Muscle layer of duodenum (tissue), 2 donors: ENCODE measurements at regions not wholly inside any gene's neighbourhood (a gene's known extent, or its start where the extent isn't known, plus 50 kb on each side); places are given as distances from the start of the nearest gene placed in this dataset.

ENCODE experiments used
- H3K27ac ChIP-seq: one replicate; pipeline ENCODE4 v1.7.0; 2013; ENCODE audit warnings: mild to moderate bottlenecking, low read length
- H3K27me3 ChIP-seq: one replicate; pipeline ENCODE4 v1.7.0; 2013; ENCODE audit warnings: low read depth, mild to moderate bottlenecking, control low read depth, low read length
- H3K36me3 ChIP-seq, 2 donors: one replicate each; pipeline ENCODE4 v1.7.0; 2013; ENCODE audit warnings: low read length in 2 of 2, control low read depth in 1 of 2, mild to moderate bottlenecking in 1 of 2; ENCODE audit not compliant: insufficient read depth in 2 of 2, control insufficient read depth in 1 of 2
- H3K4me1 ChIP-seq, 2 donors: one replicate each; pipeline ENCODE4 v1.7.0; 2013; ENCODE audit warnings: low read length in 2 of 2, mild to moderate bottlenecking in 2 of 2, control low read depth in 1 of 2, moderate library complexity in 1 of 2; ENCODE audit not compliant: insufficient read depth in 2 of 2, control insufficient read depth in 1 of 2
- H3K4me3 ChIP-seq, 2 donors: one replicate each; pipeline ENCODE4 v1.7.0; 2013; ENCODE audit warnings: low read length in 2 of 2, low read depth in 1 of 2, mild to moderate bottlenecking in 1 of 2
- H3K9me3 ChIP-seq, 2 donors: one replicate each; pipeline ENCODE4 v1.7.0; 2013; ENCODE audit warnings: low read length in 2 of 2, control low read depth in 1 of 2, mild to moderate bottlenecking in 1 of 2; ENCODE audit not compliant: control insufficient read depth in 1 of 2
- donor health status: healthy.

DNA sequence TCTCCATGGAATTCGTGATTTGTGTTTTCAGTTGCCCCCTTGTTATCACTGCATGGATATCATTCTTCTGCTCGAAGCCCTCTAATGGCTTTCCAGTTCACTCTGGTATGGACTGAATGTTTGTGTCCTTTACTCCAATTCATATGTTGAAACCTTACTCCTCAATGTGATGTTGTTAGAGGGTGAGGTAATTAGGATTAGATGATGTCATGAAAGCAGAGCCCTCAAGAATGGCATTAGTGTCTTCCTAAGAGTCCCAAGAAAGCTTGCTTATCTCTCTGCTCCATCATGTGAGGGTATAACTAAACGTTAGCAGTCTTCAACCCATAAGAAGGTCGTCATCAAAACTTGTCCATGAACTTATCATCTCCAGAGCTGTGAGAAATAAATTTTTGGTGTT is 1626.3 kb upstream of the MIR17HG start:
- Histone ChIP-seq H3K4me3 (no peak overlapping the region), H3K4me1 (no peaks in the 10 kb centered on the region), H3K36me3 (no peaks in the 10 kb centered on the region), H3K9me3 (no peaks in the 10 kb centered on the region), H3K27ac (no peak overlapping the region), H3K27me3 (no peaks in the 10 kb centered on the region)

- H3K4me3 ChIP-seq = no peak overlapping the region
- no peaks in the 10 kb centered on the region for H3K27me3 ChIP-seq
- no peak overlapping the region for H3K27ac ChIP-seq
- H3K36me3 ChIP-seq = no peaks in the 10 kb centered on the region
- H3K9me3 ChIP-seq = no peaks in the 10 kb centered on the region
- no peaks in the 10 kb centered on the region for H3K4me1 ChIP-seq
Observed at GRCh38 chr13:89726690-89727435, 1620.6 kb upstream of the MIR17HG start.

DNA sequence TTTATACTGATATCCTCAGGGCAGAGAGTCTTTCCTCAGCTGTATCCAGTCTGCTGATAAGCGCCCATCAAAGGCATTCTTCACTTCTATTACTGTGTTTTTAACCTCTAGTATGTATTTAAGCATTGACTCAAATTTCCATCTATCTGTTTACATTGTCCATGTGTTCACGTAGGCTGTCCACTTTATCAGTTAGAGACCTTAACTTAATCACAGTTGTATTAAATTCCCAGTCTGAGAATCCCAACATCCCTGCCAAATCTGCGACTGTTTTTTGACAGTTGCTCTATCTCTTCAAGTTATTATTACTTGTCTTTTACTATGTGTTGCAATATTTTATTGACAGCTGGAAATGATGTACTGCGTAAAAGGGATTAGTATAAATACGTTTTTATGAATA is 1613.7 kb upstream of the MIR17HG start:
- Histone ChIP-seq H3K27me3 (no peaks in the 10 kb centered on the region), H3K9me3 (no peaks in the 10 kb centered on the region), H3K4me3 (no peak overlapping the region), H3K27ac (no peak overlapping the region), H3K4me1 (no peaks in the 10 kb centered on the region), H3K36me3 (no peaks in the 10 kb centered on the region)

GRCh38 chr13:89737051-89737450 is 1610.4 kb upstream of the MIR17HG start:
- no peaks in the 10 kb centered on the region for H3K27me3 ChIP-seq
- no peak overlapping the region for H3K4me3 ChIP-seq
- H3K9me3 ChIP-seq = no peaks in the 10 kb centered on the region
- no peaks in the 10 kb centered on the region for H3K36me3 ChIP-seq
- H3K4me1 ChIP-seq = no peaks in the 10 kb centered on the region
- H3K27ac ChIP-seq = no peak overlapping the region

- no peaks in the 10 kb centered on the region for H3K4me1 ChIP-seq
- H3K4me3 ChIP-seq = no peak overlapping the region
- no peak overlapping the region for H3K27ac ChIP-seq
- no peaks in the 10 kb centered on the region for H3K9me3 ChIP-seq
- no peaks in the 10 kb centered on the region for H3K36me3 ChIP-seq
- H3K27me3 ChIP-seq = no peaks in the 10 kb centered on the region
Observed at GRCh38 chr13:89738072-89738471, 1609.4 kb upstream of the MIR17HG start.

DNA sequence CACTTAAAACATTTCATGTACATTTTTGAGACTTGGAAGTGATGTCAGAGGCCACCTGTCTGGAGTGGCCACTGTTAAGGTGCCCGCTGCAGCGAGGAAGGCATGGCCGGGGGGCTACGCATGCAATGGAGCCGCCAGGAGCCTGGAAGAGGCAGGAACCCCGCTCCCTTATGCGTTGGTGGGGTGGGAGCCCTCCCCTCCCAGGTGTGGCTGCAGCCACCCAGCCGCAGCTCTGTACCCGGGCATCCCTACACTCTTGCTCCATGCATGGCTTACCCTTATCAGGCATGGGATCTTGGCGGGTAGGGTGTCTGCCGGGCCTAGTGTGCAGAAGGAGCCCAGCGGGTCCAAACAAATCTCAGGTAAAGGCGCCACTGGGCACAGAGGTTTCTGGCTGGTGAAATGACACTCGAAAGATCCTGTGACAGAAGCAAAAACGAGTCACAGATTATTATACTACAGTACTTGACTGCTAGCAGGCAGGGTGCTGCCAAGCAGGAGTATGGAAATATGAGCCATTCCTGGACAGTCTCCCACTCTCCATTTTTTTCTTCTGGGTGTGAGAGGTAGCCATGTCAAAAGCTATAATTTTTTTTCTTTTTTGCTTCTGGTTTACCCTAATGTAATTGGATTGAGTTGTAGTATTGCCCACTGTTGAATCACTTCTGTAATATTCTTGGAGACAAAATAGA is 1606.3 kb upstream of the MIR17HG start:
- H3K36me3 ChIP-seq = no peaks in the 10 kb centered on the region
- H3K4me3 ChIP-seq = no peak overlapping the region
- no peaks in the 10 kb centered on the region for H3K4me1 ChIP-seq
- H3K27me3 ChIP-seq = no peaks in the 10 kb centered on the region
- H3K9me3 ChIP-seq = no peaks in the 10 kb centered on the region
- no peak overlapping the region for H3K27ac ChIP-seq

- Histone ChIP-seq H3K36me3 (no peaks in the 10 kb centered on the region), H3K27me3 (no peaks in the 10 kb centered on the region), H3K4me1 (no peaks in the 10 kb centered on the region), H3K27ac (no peak overlapping the region), H3K4me3 (no peak overlapping the region), H3K9me3 (no peaks in the 10 kb centered on the region)
Observed at GRCh38 chr13:89746554-89746953, 1600.9 kb upstream of the MIR17HG start.

- H3K4me1 ChIP-seq = no peaks in the 10 kb centered on the region
- H3K9me3 ChIP-seq = no peaks in the 10 kb centered on the region
- no peak overlapping the region for H3K4me3 ChIP-seq
- no peaks in the 10 kb centered on the region for H3K27me3 ChIP-seq
- no peaks in the 10 kb centered on the region for H3K36me3 ChIP-seq
- no peak overlapping the region for H3K27ac ChIP-seq
Observed at GRCh38 chr13:89748716-89749115, 1598.8 kb upstream of the MIR17HG start.

- Histone ChIP-seq H3K4me1 (no peaks in the 10 kb centered on the region), H3K27me3 (no peaks in the 10 kb centered on the region), H3K9me3 (no peaks in the 10 kb centered on the region), H3K36me3 (no peaks in the 10 kb centered on the region), H3K27ac (no peak overlapping the region), H3K4me3 (no peak overlapping the region)
Observed at GRCh38 chr13:89749888-89750287, 1597.6 kb upstream of the MIR17HG start.

- Histone ChIP-seq H3K4me3 (no peak overlapping the region), H3K4me1 (no peaks in the 10 kb centered on the region), H3K27ac (no peak overlapping the region), H3K9me3 (no peaks in the 10 kb centered on the region), H3K36me3 (no peaks in the 10 kb centered on the region), H3K27me3 (no peaks in the 10 kb centered on the region)
Observed at GRCh38 chr13:89750371-89750770, 1597.1 kb upstream of the MIR17HG start.

DNA sequence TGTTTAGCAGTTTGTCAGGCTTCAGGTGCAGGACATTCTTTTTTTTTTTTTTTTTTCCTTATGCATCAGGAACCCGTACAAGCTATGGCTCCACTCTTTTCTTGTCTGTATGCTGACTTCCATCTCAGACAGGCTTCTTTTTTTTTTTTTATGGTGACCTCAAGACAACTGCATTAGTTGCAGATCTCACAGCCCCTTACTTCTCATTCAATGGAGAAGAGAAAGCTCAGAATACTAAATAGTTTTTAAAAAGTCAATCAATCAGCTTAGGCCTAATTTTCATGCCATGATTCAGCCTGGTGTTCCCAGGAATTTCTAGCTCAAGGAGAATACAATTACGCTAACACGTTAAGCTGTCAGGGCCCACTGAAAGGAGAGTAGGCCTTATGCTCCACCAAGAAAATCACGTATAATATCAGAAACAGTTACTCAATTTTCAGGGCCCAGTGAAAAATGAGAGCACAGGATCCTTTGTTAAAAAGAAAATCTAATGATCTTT is 1596.0 kb upstream of the MIR17HG start:
- Histone ChIP-seq H3K9me3 (no peaks in the 10 kb centered on the region), H3K4me1 (no peaks in the 10 kb centered on the region), H3K36me3 (no peaks in the 10 kb centered on the region), H3K27me3 (no peaks in the 10 kb centered on the region), H3K27ac (no peak overlapping the region), H3K4me3 (no peak overlapping the region)
